ENCODE measurements at regions not wholly inside any gene's neighbourhood (a gene's known extent, or its start where the extent isn't known, plus 50 kb on each side); places are given as distances from the start of the nearest gene placed in this dataset.

- Mint-ChIP-seq H3K4me3 (ENCODE audit: low read depth) (no peak overlapping the region), H3K27me3 (no peaks in the 10 kb centered on the region), H3K36me3 (ENCODE audit: insufficient read depth) (no peaks in the 10 kb centered on the region), H3K27ac (peak overlapping the region; percentile 23), H3K9me3 (ENCODE audit: low read depth) (no peaks in the 10 kb centered on the region), H3K4me1 (ENCODE audit: low read depth) (peaks cover 4% of the 10 kb centered on the region)
- DNase-seq (ENCODE audit: low spot score, unreplicated experiment) = peak; percentile 23
- peak; percentile 86 for TF ChIP-seq CTCF (IDR thresholded peaks at IDR 0.05; ENCODE audit: unreplicated experiment)
Observed at GRCh38 chr21:25385911-25386474, 221.3 kb downstream of the MRPL39 start.

- DNase-seq (ENCODE audit: low spot score, unreplicated experiment) = no peak
- Mint-ChIP-seq H3K4me3 (ENCODE audit: low read depth) (no peak overlapping the region), H3K36me3 (ENCODE audit: insufficient read depth) (no peaks in the 10 kb centered on the region), H3K27me3 (no peaks in the 10 kb centered on the region), H3K9me3 (ENCODE audit: low read depth) (no peaks in the 10 kb centered on the region), H3K27ac (no peak overlapping the region), H3K4me1 (ENCODE audit: low read depth) (peaks cover 4% of the 10 kb centered on the region)
- no peak for TF ChIP-seq CTCF (IDR thresholded peaks at IDR 0.05; ENCODE audit: unreplicated experiment)
Observed at GRCh38 chr21:25385341-25385740, 221.9 kb downstream of the MRPL39 start.

GRCh38 chr21:25384782-25385181, 222.5 kb downstream of the MRPL39 start:
- no peak for DNase-seq (ENCODE audit: low spot score, unreplicated experiment)
- H3K27me3 Mint-ChIP-seq = no peaks in the 10 kb centered on the region
- H3K4me3 Mint-ChIP-seq (ENCODE audit: low read depth) = no peak overlapping the region
- no peak for TF ChIP-seq CTCF (IDR thresholded peaks at IDR 0.05; ENCODE audit: unreplicated experiment)
- no peaks in the 10 kb centered on the region for H3K9me3 Mint-ChIP-seq (ENCODE audit: low read depth)
- peaks cover 4% of the 10 kb centered on the region for H3K4me1 Mint-ChIP-seq (ENCODE audit: low read depth)
- H3K36me3 Mint-ChIP-seq (ENCODE audit: insufficient read depth) = no peaks in the 10 kb centered on the region
- H3K27ac Mint-ChIP-seq = no peak overlapping the region

GRCh38 chr21:25383545-25383944, 223.7 kb downstream of the MRPL39 start:
- Mint-ChIP-seq H3K27ac (no peak overlapping the region), H3K36me3 (ENCODE audit: insufficient read depth) (no peaks in the 10 kb centered on the region), H3K4me1 (ENCODE audit: low read depth) (peaks cover 4% of the 10 kb centered on the region), H3K9me3 (ENCODE audit: low read depth) (peaks cover under 1% of the 10 kb centered on the region), H3K27me3 (no peaks in the 10 kb centered on the region), H3K4me3 (ENCODE audit: low read depth) (no peak overlapping the region)
- TF ChIP-seq CTCF (IDR thresholded peaks at IDR 0.05; ENCODE audit: unreplicated experiment) = no peak
- DNase-seq (ENCODE audit: low spot score, unreplicated experiment) = no peak

GRCh38 chr21:25381936-25382452, 225.3 kb downstream of the MRPL39 start:
- no peak for TF ChIP-seq CTCF (IDR thresholded peaks at IDR 0.05; ENCODE audit: unreplicated experiment)
- no peak overlapping the region for H3K27ac Mint-ChIP-seq
- DNase-seq (ENCODE audit: low spot score, unreplicated experiment) = no peak
- no peaks in the 10 kb centered on the region for H3K36me3 Mint-ChIP-seq (ENCODE audit: insufficient read depth)
- H3K9me3 Mint-ChIP-seq (ENCODE audit: low read depth) = peaks cover 8% of the 10 kb centered on the region
- H3K4me3 Mint-ChIP-seq (ENCODE audit: low read depth) = no peak overlapping the region
- peaks cover 4% of the 10 kb centered on the region for H3K4me1 Mint-ChIP-seq (ENCODE audit: low read depth)
- no peaks in the 10 kb centered on the region for H3K27me3 Mint-ChIP-seq
